ENCODE measurements at regions not wholly inside any gene's neighbourhood (a gene's known extent, or its start where the extent isn't known, plus 50 kb on each side); places are given as distances from the start of the nearest gene placed in this dataset.

DNA sequence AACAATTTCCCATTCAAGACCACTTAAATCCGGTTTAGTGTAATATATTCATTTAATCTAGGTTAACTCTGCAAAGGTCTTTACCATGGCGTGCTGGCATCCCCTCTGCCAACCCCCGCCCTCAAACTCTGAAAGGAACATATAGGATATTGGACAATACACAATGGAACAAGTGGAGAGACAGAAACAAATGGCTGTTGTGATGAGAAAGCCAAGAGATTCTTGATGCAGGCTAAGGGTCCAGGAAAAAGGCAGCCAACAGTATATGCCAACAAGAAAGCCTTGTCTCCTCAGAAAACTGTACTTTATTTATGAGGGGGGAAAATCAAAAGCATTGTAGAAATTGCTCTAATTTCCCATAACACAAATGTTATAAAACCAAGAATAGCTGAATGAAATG, 407.3 kb upstream of the SGCG start:
- Mint-ChIP-seq H3K27ac (ENCODE audit: unreplicated experiment) (no peak overlapping the region), H3K4me3 (ENCODE audit: unreplicated experiment) (no peak overlapping the region), H3K9me3 (ENCODE audit: unreplicated experiment) (peaks cover 3% of the 10 kb centered on the region), H3K4me1 (ENCODE audit: low read depth, unreplicated experiment) (peaks cover 4% of the 10 kb centered on the region), H3K36me3 (ENCODE audit: unreplicated experiment) (no peaks in the 10 kb centered on the region), H3K27me3 (ENCODE audit: unreplicated experiment) (peaks cover 2% of the 10 kb centered on the region)
- DNase-seq: no peak
- TF ChIP-seq, protein P1, sequence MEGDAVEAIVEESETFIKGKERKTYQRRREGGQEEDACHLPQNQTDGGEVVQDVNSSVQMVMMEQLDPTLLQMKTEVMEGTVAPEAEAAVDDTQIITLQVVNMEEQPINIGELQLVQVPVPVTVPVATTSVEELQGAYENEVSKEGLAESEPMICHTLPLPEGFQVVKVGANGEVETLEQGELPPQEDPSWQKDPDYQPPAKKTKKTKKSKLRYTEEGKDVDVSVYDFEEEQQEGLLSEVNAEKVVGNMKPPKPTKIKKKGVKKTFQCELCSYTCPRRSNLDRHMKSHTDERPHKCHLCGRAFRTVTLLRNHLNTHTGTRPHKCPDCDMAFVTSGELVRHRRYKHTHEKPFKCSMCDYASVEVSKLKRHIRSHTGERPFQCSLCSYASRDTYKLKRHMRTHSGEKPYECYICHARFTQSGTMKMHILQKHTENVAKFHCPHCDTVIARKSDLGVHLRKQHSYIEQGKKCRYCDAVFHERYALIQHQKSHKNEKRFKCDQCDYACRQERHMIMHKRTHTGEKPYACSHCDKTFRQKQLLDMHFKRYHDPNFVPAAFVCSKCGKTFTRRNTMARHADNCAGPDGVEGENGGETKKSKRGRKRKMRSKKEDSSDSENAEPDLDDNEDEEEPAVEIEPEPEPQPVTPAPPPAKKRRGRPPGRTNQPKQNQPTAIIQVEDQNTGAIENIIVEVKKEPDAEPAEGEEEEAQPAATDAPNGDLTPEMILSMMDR (IDR thresholded peaks at IDR 0.05; ENCODE audit: partially characterized antibody, unreplicated experiment): no peak

DNA sequence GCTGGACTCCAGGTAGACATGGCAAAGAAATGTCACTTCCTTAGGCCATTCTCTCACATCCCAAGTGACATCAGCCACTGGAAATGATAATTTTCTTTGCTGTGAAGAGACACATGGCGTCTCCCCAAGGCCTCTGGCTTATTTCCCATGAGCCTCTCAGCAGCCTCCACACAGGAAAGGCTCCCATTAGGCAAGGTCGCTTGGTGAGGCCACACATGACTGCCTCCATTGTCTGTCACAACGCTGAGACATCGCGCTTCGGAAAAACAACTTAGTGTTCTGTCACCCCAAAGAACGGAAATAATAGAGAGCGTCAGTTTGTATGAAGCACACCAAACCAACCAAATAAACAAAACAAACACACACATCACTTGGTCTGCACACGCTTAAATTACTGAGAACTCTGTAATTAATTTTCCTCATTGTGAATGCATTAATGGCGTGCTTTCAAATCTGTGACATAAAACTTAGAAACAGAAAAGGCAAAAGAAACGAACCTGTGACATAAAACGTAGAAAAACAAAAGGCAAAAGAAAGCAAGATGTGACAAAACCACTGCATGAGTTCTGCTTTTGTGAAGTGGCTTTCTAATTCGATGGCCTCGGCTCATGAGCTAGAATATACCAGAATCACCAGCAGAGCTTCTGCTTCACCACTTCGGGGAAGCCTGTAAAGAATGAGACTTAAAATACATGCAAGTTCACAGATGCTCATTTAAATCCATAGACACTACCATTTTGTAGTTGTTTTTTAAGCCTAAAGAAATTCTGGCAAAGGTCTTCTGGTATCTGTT, 404.2 kb upstream of the SGCG start:
- H3K4me1 Mint-ChIP-seq (ENCODE audit: low read depth, unreplicated experiment): peaks cover 4% of the 10 kb centered on the region
- peaks cover 3% of the 10 kb centered on the region for H3K9me3 Mint-ChIP-seq (ENCODE audit: unreplicated experiment)
- H3K27me3 Mint-ChIP-seq (ENCODE audit: unreplicated experiment): no peaks in the 10 kb centered on the region
- no peak overlapping the region for H3K27ac Mint-ChIP-seq (ENCODE audit: unreplicated experiment)
- H3K4me3 Mint-ChIP-seq (ENCODE audit: unreplicated experiment): no peak overlapping the region
- TF ChIP-seq, protein P1 (IDR thresholded peaks at IDR 0.05; ENCODE audit: partially characterized antibody, unreplicated experiment): no peak
- H3K36me3 Mint-ChIP-seq (ENCODE audit: unreplicated experiment): no peaks in the 10 kb centered on the region
- no peak for DNase-seq

DNA sequence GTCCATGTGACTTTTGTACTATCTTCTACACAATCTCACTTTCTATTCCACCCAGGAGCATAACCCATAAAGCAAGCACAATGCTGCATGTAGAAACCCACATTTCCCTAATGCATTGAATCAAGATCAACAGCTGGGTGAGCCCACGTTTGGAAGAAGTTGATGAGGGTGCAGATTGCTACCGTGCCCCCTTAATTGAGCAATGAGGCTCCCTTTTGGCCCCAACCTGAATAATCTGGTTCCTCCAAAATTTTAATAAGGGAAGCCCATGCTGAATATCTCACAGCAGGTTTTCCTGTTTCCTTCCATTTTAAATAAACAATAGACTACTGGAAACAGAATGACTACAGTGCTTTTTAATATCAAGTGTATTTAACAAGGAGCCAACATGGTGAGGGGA, 403.6 kb upstream of the SGCG start:
- H3K36me3 Mint-ChIP-seq (ENCODE audit: unreplicated experiment): no peaks in the 10 kb centered on the region
- no peaks in the 10 kb centered on the region for H3K27me3 Mint-ChIP-seq (ENCODE audit: unreplicated experiment)
- TF ChIP-seq, protein P1 (IDR thresholded peaks at IDR 0.05; ENCODE audit: partially characterized antibody, unreplicated experiment): no peak
- H3K9me3 Mint-ChIP-seq (ENCODE audit: unreplicated experiment): peaks cover 3% of the 10 kb centered on the region
- H3K4me3 Mint-ChIP-seq (ENCODE audit: unreplicated experiment): no peak overlapping the region
- no peak for DNase-seq
- H3K27ac Mint-ChIP-seq (ENCODE audit: unreplicated experiment): no peak overlapping the region
- H3K4me1 Mint-ChIP-seq (ENCODE audit: low read depth, unreplicated experiment): peaks cover 4% of the 10 kb centered on the region

DNA sequence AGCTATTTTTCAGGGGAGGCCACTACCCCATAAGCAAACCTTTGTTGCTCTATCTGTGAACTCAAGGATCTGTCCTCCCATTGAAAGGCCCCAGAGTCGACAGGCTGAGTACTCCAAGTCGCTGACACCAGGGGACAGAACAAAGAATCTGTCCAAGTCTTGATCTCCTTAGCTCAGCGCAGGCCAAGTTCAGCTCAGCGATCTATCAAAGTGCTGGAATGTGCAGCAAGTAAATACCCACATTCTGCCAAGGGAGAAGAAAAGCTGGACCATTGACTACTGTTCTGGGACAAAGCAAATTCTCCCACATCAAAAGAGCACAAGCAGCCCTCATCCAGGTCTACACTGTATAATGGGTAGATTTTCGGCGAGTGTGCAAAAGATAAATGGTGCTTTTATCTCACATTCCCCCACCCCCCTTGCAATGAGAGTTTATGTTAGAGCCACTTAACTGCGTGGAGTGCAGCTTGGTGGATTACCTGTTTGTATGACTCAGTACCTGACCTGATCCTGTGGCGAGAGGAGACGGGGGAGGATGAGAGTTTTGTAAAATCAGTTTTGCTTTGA, 391.7 kb upstream of the SGCG start:
- no peaks in the 10 kb centered on the region for H3K9me3 Mint-ChIP-seq (ENCODE audit: unreplicated experiment)
- H3K4me1 Mint-ChIP-seq (ENCODE audit: low read depth, unreplicated experiment): no peaks in the 10 kb centered on the region
- TF ChIP-seq, protein P1 (IDR thresholded peaks at IDR 0.05; ENCODE audit: partially characterized antibody, unreplicated experiment): no peak
- no peaks in the 10 kb centered on the region for H3K36me3 Mint-ChIP-seq (ENCODE audit: unreplicated experiment)
- no peak for DNase-seq
- H3K27ac Mint-ChIP-seq (ENCODE audit: unreplicated experiment): no peak overlapping the region
- H3K4me3 Mint-ChIP-seq (ENCODE audit: unreplicated experiment): no peak overlapping the region
- no peaks in the 10 kb centered on the region for H3K27me3 Mint-ChIP-seq (ENCODE audit: unreplicated experiment)

DNA sequence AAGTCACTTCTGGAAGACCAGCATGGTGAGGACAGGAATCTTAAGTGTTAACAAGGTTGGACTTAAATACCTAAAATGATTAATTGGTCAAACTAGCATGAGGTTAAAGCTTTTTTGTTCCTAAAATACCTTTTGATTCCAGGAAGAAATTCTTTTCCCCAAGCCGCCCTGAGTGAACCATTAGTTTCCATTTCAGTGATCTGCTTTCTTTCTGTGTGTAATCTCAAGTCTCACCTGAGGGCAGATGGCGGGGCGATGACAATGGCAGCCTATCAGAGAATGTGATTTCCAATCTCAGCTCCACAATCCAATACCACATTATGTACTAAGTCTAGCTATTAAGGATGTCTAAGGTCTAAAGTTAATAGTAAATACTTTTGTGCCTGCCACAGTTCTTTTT, 390.9 kb upstream of the SGCG start:
- Mint-ChIP-seq H3K4me1 (ENCODE audit: low read depth, unreplicated experiment) (no peaks in the 10 kb centered on the region), H3K9me3 (ENCODE audit: unreplicated experiment) (no peaks in the 10 kb centered on the region), H3K27me3 (ENCODE audit: unreplicated experiment) (no peaks in the 10 kb centered on the region), H3K36me3 (ENCODE audit: unreplicated experiment) (no peaks in the 10 kb centered on the region), H3K27ac (ENCODE audit: unreplicated experiment) (no peak overlapping the region), H3K4me3 (ENCODE audit: unreplicated experiment) (no peak overlapping the region)
- TF ChIP-seq, protein P1 (IDR thresholded peaks at IDR 0.05; ENCODE audit: partially characterized antibody, unreplicated experiment): no peak
- DNase-seq: no peak

Data from glutamatergic neuron (in vitro differentiated cells).